IPS-NIHi7 (cell line): ENCODE measurements at regions not wholly inside any gene's neighbourhood (a gene's known extent, or its start where the extent isn't known, plus 50 kb on each side); places are given as distances from the start of the nearest gene placed in this dataset.
"Not testable (repeated sequence)": the region's sequence is repeated elsewhere in the genome, so short reads cannot be mapped to it uniquely, and the experiment has no call there.

Source experiments
- DNase-seq: peaks from one replicate; pipeline ENCODE4 v3.0.0; 2012; ENCODE audit warnings: mixed read lengths; ENCODE audit errors: extremely low spot score

GRCh38 chr2:52563151-52563550, 1204.5 kb upstream of the CHAC2 start:
- DNase-seq, result no peak

- DNase-seq, result no peak
Measured at GRCh38 chr2:52558265-52558664, 1209.3 kb upstream of the CHAC2 start.

- no peak for DNase-seq
Measured at GRCh38 chr2:52542297-52542696, 1225.3 kb upstream of the CHAC2 start.

- DNase-seq, result no peak
Measured at GRCh38 chr2:52539026-52539970, 1228.3 kb upstream of the CHAC2 start.

- no peak for DNase-seq
Measured at GRCh38 chr2:52537588-52537987, 1230.0 kb upstream of the CHAC2 start.

- no peak for DNase-seq
Measured at GRCh38 chr2:52536929-52537460, 1230.6 kb upstream of the CHAC2 start.

- no peak for DNase-seq
Measured at GRCh38 chr2:52532956-52533355, 1234.6 kb upstream of the CHAC2 start.

GRCh38 chr2:52526735-52527134, 1240.9 kb upstream of the CHAC2 start:
- no peak for DNase-seq

- DNase-seq, result no peak
Measured at GRCh38 chr2:52520644-52521043, 1247.0 kb upstream of the CHAC2 start.

GRCh38 chr2:52518678-52519077, 1248.9 kb upstream of the CHAC2 start:
- no peak for DNase-seq

GRCh38 chr2:52512760-52513159, 1254.8 kb upstream of the CHAC2 start:
- DNase-seq, result no peak

- DNase-seq, result no peak
Measured at GRCh38 chr2:52510432-52510831, 1257.2 kb upstream of the CHAC2 start.

- DNase-seq, result no peak
Measured at GRCh38 chr2:52502476-52502860, 1265.1 kb upstream of the CHAC2 start.

GRCh38 chr2:52501715-52502475, 1265.7 kb upstream of the CHAC2 start:
- no peak for DNase-seq

- no peak for DNase-seq
Measured at GRCh38 chr2:52500561-52500960, 1267.0 kb upstream of the CHAC2 start.

- DNase-seq, result no peak
Measured at GRCh38 chr2:52498077-52498750, 1269.4 kb upstream of the CHAC2 start.

- DNase-seq, result no peak
Measured at GRCh38 chr2:52495816-52496215, 1271.8 kb upstream of the CHAC2 start.

GRCh38 chr2:52477166-52477565, 1290.4 kb upstream of the CHAC2 start:
- DNase-seq, result no peak

GRCh38 chr2:52475590-52475989, 1292.0 kb upstream of the CHAC2 start:
- DNase-seq, result no peak

- no peak for DNase-seq
Measured at GRCh38 chr2:52474091-52474490, 1293.5 kb upstream of the CHAC2 start.

- no peak for DNase-seq
Measured at GRCh38 chr2:52473526-52473925, 1294.1 kb upstream of the CHAC2 start.

- DNase-seq, result not testable (repeated sequence)
Measured at GRCh38 chr2:52470457-52470856, 1297.1 kb upstream of the CHAC2 start.
